ENCODE measurements at regions not wholly inside any gene's neighbourhood (a gene's known extent, or its start where the extent isn't known, plus 50 kb on each side); places are given as distances from the start of the nearest gene placed in this dataset.
A peak's percentile ranks its signal among the peaks of the same experiment; 100 is the strongest.

GRCh38 chr9:80074439-80074838 is 502.7 kb downstream of the TLE4 start:
- no peak overlapping the region for H3K4me2 ChIP-seq (ENCODE audit: insufficient read depth, insufficient read length, low read length)

More at GRCh38 chr9:80074439-80074838, 502.7 kb downstream of the TLE4 start:
- no CpG with 5 or more reads among the region's 5 CpGs for WGBS (ENCODE audit: extremely low coverage, insufficient read length, low lambda C conversion rate)
- no peak overlapping the region for H2AK5ac ChIP-seq (ENCODE audit: insufficient read length, low read length)
- no peak overlapping the region for H3K14ac ChIP-seq (ENCODE audit: insufficient read depth, low read length)
- H3K79me2 ChIP-seq (ENCODE audit: insufficient read depth, low read length) = no peaks in the 10 kb centered on the region
- no peaks in the 10 kb centered on the region for H3K9me3 Mint-ChIP-seq
- no peaks in the 10 kb centered on the region for H3K4me1 ChIP-seq (ENCODE audit: insufficient read depth, low read length)
- H3K4me3 Mint-ChIP-seq = no peak overlapping the region
- no peak for TF ChIP-seq CTCF (conservative IDR thresholded peaks at IDR 0.05)
- no peak overlapping the region for H3K18ac ChIP-seq (ENCODE audit: insufficient read length, low read depth, low read length)
- H4K91ac ChIP-seq (ENCODE audit: insufficient read length, low read depth, low read length) = no peak overlapping the region
- no peaks in the 10 kb centered on the region for H4K20me1 ChIP-seq (ENCODE audit: control insufficient read depth, insufficient read depth, insufficient read length)
- H3K9ac ChIP-seq (ENCODE audit: extremely low read depth, insufficient read length, low read length) = no peak overlapping the region
- H2AFZ ChIP-seq (ENCODE audit: low read length) = no peak overlapping the region
- H3K23me2 ChIP-seq (ENCODE audit: insufficient read length, low read depth, low read length, poor library complexity, severe bottlenecking) = no peaks in the 10 kb centered on the region
- no peak for DNase-seq
- no peak overlapping the region for H3K4ac ChIP-seq (ENCODE audit: low read depth, low read length)
- H3K4me1 Mint-ChIP-seq = no peaks in the 10 kb centered on the region
- no peaks in the 10 kb centered on the region for H3K27me3 ChIP-seq (ENCODE audit: insufficient read depth, low read length)
- no peaks in the 10 kb centered on the region; a peak in 1 of 7 replicates for H3K36me3 Mint-ChIP-seq (ENCODE audit: insufficient read depth in 1 of 3, low read depth in 3 of 3)
- H2BK20ac ChIP-seq (ENCODE audit: low read depth, low read length, poor library complexity, severe bottlenecking) = no peak overlapping the region
- no peak overlapping the region for H2BK15ac ChIP-seq (ENCODE audit: low read depth, low read length)
- no peak overlapping the region for H3K27ac Mint-ChIP-seq
- no peaks in the 10 kb centered on the region for H3K79me1 ChIP-seq (ENCODE audit: insufficient read depth, low read depth, low read length, poor library complexity, severe bottlenecking)
- H3K23ac ChIP-seq (ENCODE audit: insufficient read length, low read depth, low read length) = no peak overlapping the region
- no peak overlapping the region for H2BK120ac ChIP-seq (ENCODE audit: low read depth, low read length, poor library complexity, severe bottlenecking)
- H4K5ac ChIP-seq (ENCODE audit: insufficient read length, low read depth, low read length) = peak overlapping the region; percentile 83
- H3K27me3 Mint-ChIP-seq (ENCODE audit: low read depth) = no peaks in the 10 kb centered on the region
- H2BK12ac ChIP-seq (ENCODE audit: insufficient read length, low read depth, low read length) = no peak overlapping the region
- H4K8ac ChIP-seq (replicated peaks; ENCODE audit: insufficient read length, low read depth, low read length) = no peak overlapping the region
- no peak overlapping the region for H3K27ac ChIP-seq (ENCODE audit: insufficient read length, low read depth, low read length)
- no peak overlapping the region for H3T11ph ChIP-seq (ENCODE audit: low read length)
- H3K56ac ChIP-seq (ENCODE audit: insufficient read length, low read depth, low read length) = no peak overlapping the region
- H3K9me3 ChIP-seq (ENCODE audit: control insufficient read depth, low read depth, low read length) = no peaks in the 10 kb centered on the region
- H2BK5ac ChIP-seq (ENCODE audit: insufficient read length, low read length) = no peak overlapping the region

Data from H9 (cell line).